Stimulated activated CD4-positive, alpha-beta T cell treated with anti-CD3 and anti-CD28 coated beads, Interleukin-15, amount 100 ng/mL, for 24 hours (primary cell): ENCODE measurements at regions not wholly inside any gene's neighbourhood (a gene's known extent, or its start where the extent isn't known, plus 50 kb on each side); places are given as distances from the start of the nearest gene placed in this dataset.

Experiments
- DNase-seq: peaks from one replicate; pipeline ENCODE4 v3.0.0-alpha.2; 2020

DNA sequence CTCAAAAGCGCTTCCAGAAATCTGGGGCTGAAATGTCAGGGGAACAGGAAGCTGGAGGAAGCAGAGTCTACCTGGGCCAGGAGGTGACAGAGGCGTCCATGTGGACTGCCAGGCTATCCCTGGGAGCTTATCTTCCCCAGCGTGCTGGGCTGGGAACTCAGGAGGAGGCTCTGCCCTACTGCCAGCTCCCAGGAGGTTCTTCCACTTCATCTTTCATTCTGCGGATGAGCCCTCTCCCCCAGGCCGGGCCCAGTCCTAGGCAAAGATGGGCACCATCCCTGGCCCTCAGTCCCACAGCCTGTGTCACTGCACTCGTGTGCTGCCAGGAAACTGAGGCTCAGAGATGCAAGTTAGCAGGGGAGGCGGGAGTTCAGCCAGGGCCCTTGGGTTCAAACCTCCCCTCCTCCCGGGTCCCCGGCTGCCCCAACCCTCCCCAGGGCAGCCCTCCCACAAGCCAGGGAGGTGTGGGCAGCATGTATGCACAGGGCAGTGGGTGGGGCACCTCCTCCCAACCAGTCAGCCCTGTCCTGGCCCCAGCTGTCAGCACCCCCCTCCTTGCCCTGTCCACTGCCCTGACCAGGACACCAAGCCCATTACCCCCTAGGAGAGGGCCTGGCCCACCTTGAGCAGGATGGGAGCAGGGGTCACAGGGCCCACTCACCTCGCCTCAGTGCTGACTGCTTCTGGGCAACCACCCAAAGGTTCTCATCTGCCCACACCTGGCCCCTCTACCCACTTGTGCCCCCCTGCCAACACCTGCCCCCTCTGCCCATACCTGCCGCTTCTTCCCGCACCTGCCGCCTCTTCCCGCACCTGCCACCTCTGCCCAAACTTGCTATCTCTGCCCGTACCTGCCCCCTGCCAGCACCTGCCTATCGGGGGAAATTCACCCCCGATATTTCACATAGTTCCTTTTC, 226.0 kb downstream of the NPHP4 start:
- DNase-seq, result no peak

DNA sequence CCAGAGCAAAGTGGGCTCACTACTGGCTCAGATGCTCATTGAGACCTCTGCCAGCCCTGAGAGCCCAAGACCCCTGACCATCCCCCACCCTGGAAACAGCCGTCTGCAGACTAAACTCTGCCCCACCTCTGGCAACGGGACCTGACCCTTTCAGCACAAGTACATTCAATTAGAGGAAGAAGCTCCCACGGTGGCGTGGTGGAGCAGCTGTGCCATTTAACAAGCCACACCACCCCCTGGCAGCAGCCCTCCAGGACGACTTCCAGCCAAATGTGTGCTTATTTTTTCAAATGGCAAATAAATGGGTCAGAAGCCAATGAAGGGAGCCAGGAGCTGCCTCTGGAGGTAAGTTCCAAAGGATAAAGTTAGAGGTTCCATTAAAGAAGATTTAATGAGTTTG, 226.7 kb downstream of the NPHP4 start:
- DNase-seq, result no peak

DNA sequence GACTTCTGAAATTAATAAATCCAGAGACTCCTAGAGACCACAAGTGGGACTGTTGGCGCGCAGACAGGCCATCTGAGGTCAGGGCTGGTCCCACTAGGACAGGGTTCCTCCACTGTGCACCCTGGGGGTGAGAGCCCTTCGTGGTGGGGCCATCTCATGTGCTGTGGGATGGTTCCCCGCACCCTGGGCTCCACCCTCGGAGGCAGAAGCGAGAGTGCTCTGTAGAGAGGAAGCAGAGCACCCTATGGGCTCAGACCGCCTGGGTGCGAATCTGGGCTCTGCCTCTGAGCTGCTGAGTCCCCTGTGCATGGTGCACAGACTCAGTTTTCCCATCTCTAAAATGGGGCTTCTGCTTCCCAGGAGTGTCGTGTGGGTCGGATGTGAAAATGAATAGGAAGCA, 227.3 kb downstream of the NPHP4 start:
- DNase-seq, result no peak

DNA sequence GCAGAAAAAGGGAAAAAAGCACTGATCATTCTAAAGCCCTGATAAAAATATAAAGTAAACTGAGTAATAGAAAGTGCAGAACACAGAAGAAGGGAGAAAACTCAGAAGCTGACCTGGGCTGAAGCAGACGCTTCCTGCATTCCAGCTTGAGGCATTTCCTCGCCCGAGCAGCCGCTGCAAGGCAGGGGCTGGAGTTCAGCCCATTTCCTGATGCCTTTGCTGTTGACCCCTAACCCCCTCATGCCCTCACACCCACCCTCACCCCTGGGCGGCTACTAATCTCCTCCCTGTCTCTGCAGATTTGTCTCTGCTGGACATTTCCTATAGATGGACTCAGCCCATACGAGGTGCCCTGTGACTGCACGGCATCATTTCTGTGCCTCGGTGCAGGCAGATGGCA, 227.8 kb downstream of the NPHP4 start:
- no peak for DNase-seq

DNA sequence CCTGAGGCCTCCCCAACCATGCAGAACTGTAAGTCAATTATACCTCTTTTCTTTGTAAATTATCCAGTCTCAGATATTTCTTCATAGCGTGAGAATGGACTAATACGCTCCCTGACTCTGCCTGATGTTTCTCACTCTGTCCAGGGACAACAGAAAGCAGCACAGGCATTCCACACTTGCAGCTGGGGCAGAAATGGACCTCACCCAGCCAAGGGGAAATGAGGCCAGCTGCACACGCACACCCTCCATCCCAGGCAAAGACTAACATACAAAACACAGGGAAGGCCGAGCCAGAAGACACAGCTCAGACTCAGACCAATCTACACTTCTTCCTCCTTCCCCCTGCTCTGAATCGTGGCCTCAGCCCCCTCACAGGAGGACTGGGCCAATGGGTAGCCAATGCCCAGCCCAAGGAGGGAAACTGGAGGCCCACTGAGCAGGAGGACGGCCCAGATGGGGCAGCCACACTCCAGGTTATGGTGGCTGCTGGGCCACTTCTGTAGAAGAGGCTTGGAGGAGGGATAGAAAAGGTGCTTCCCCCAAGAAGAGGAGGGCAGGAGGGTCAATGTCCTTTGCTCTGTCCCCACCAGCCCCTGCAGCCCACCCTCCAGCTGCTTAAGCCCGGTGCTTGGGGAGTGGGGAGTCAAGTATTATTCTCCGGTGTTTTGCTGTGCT, 228.4 kb downstream of the NPHP4 start:
- no peak for DNase-seq

DNA sequence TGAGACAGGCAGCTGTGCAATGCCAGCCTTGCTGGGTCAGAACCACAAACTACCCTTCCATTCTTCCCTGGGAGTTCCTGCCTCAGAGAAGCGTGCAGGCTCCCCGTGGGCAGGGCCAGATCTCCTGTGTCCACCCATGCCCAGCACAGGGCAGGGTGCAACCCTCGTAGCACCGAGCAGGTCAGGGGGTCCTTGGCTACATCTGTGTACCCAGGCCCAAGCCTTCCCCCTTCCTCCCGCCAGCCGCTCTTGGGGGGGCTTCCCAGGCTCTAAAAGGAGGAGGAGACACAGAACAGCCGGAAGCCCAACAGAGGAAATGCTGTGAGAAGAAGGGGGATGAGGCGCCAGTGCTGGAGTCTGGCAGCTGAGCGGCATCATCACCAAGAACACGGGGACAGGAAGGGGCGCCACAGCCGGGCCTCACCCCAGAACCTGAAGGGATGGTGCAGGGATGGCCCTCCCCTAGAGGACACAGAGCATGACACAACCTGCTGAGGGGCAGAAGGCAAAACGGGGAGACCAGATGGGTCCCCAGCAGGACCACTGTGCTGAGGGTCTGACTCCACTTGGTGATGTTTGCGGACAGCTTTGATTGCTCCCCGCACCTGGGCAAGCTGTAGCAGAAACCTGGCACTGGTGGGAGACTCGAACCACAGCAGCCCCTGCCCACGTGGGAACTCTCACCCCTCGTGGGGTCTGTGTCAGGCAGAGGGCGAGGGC, 233.2 kb downstream of the NPHP4 start:
- no peak for DNase-seq

DNA sequence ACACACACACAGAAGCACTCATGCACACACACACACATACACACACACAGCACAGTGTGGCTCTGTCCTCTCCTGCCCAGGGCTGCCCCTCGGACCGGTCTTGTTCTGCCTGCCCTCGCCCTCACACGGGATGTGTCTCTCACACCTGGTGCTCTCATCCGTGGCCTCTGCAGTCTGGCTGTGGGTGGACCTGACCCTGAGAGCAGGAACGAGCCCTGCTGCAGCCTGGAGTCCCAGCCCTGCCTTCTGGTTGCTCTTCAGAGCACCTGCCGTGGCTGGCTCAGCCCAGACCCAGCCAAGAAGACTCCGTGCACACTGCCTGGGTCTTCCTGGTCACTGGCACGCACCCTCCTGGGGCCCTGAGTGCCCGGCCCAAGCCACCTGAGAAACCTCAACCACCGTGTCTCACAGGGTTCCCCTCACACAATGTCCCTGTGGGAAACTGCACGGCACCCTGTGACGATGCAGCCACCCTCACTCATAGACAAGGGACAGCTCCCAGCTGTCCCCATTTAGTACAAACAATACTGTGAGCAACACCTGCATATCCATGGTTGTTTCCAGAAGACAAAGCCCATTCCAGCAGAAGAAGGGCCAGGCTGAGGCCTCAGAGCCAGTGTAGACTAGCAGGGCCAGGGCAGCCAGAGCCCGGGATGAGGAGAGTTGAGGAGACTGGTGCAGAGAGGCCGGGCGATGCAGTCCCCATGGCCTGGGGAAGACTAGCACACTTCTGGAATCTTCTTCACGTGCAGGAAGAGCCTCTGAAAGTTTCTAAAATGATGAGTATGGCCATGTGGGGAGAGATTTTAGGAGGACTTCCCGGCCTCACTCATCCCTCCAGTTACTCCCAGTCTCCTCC, 234.0 kb downstream of the NPHP4 start:
- no peak for DNase-seq

DNA sequence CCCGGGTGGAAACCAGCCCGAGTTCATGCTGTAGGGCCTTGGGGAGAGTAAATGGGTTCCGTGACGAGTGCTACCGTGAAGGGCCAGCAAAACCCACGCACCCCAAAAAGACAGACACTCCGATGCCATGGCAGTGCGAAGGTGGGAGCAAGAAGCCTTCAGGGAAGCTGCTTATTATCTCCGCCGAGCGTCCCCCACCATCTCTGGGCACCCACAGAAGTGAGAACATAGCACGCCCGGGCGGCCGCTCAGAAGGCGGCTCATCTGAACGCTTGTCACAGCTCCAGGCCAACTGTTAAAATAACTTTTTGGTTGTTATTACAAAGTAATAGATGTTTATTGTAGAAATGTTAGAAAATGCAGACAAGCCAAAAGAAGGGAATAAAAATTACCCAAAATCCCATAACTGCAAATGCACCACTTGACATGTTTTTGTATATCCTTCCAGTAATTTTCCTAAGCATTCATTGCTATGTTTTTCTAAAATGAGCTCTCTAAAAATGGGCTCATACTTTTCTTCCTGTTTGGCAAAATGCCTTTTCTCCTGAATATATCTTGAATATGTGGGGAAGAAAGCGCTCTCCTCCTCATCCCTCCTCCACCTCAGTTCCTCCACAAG, 234.9 kb downstream of the NPHP4 start:
- DNase-seq, result no peak

DNA sequence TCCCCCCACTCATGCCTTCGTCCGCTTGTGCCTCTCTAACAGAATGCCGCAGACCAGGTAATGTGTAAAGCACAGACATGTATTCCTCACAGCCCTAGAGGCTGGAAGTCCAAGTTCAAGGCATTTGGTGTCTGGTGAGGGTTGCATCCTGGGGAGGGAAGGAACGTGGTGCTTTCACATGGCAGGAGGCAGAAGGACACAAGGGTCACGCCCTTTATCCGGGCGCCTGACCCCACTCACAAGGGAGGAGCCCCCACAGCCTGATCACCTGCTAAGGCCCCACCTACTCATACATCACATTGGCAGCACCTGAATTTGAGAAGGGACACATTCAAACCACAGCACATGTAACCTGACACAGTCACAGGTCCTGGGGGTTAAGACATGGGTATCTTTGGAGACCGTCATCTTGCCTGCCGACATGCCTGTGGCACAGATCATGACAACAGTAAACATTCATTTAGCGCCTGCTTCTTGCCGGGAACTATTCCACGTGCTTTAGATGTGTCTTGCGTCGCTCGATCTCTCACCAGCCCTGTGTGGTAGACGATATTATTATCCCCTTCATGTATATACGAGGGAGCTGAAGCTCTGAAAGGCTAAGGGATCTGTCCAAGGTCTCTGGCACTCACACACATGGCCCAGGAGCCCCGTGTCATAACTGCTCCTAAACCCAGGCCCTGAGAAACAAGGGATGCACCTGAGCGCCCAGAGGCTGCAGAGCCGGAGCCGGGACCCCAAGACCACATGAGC, 235.6 kb downstream of the NPHP4 start:
- DNase-seq, result no peak

DNA sequence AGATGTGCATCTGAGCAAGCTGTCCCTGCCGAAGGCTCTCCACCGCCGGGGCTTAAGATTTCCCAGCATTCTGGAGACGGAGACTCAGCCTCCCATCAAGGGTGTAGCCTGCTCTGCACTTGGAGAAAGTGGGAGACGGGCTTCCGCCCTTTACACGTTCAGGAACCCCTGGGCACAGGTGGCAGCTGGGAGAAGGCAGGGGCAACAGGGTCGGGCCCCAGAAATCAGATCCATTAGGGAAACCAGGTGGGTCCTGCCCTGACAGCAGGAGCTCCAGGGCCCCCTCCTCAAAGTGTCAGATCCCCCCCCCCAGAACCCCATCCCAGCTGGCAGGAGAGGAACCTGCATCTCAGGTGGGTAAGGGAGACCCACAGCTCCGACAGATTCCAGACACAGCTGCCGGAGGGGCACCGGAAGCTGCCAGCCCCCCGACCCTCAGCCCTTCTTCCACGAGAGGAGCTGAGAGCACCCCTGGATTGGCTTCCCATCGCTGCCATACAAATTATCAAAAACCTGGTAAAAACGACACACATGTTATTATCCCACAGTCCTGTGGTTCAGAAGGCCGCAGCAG, 236.6 kb downstream of the NPHP4 start:
- no peak for DNase-seq

DNA sequence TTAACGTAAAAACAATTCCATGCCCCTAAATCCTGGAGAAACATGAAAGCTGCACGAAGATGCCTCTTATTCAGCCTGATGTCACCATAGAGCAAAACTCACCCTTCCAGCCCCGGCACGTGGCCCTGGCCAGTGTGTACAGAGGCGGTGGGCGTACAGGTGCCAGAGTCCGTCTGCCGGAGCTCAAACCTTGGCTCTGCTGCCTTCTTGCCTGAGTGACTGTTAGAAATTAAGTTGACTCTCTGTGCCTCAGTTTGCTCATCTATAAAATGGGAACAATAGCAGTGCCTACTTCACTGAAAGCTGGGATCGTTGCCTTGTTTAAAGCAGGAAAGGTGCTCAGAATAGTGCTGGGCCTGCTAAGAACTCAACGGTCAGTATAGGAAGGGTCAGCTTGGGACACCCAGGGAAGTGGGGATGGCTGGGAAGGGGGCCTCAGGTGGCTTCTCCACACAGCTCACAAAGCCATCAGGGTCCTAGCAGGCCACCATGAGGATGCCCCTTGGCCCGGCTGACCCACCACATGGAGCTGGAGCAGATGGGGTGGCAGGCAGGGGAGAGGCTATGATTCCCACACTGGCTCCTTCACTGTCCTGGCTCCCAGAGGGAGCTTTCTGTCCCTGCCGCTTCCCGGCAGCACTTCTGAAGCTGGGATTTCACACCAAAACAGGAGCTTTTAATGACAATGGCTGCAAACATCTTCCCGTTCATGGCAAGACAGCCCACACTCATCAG, 237.2 kb downstream of the NPHP4 start:
- DNase-seq, result no peak

DNA sequence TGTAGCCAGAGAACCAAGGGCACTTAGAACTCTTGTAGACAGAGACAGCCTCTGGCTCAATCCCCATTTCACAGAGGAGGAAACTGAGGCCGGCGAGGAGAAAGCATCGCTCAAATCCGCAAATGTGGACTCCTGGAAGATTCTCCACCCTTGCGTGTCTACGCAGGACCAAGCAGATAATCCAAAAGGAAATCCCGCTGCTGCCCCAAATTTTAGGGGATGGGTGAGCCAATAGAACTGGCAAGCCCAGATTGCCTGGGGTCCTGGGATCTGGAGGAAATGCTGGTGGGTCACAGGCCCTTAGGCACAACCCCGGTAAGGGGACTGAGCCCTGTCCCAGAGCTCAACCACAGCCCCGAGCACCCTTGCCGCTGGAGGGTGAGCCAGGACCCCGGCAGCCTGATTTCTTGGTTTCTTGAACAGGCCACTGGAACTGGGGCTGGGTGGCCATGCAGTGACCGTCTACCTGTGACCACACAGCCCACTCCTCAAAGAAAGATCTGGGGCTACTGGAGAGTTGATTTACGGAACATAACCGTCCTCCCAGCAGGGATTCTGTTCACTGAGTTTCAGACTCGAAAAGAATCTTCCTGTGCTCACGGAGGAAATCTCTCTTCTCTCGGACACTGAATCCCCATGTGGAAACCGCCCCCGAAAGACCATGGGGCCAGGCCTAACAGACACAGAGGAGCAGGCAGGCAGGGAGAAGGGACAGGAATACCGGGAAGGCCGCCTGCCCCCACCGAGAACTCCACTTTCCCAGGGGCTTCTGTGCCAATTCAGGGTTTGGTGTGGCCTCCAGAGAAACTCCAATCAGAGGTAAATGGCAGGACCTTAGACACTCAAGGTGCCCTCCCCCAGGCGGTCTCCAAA, 238.4 kb downstream of the NPHP4 start:
- no peak for DNase-seq

DNA sequence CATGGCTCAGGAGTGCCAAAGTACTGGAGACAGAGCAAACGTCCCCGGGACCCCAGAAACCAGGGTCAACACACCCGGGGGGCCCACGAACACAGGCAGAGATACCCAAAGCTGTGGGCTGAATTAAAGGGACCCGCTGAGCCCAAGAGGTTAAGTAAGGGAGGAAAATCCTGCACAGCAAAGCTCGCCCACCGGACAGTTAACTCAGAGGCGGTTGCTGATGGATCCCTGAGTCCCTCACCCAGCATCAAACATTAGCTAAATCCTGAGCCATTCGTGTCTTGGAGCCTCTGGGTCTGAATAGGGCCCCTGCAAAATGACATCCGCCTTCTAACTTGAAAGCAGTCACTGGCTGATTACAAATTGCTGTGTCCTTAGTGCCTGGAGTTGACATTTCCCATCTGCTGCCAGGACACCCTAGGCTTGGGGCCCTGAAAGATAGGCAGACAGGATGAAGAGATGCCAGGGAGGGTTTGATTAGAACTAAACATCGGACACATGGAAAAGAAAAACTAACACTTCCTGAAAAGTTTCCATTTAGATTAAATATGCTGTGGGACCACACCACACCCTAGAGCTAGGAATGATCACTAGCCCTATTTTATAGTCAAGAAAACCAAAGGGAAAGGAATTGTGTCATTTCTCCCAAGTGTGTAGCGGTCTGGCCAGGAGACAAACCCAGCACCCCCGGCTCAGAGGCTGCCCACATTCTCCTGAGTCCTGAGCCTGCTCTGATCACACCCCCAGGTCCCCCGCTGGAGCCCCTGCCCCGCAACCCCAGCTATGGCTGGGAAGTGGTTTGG, 239.3 kb downstream of the NPHP4 start:
- DNase-seq, result no peak

DNA sequence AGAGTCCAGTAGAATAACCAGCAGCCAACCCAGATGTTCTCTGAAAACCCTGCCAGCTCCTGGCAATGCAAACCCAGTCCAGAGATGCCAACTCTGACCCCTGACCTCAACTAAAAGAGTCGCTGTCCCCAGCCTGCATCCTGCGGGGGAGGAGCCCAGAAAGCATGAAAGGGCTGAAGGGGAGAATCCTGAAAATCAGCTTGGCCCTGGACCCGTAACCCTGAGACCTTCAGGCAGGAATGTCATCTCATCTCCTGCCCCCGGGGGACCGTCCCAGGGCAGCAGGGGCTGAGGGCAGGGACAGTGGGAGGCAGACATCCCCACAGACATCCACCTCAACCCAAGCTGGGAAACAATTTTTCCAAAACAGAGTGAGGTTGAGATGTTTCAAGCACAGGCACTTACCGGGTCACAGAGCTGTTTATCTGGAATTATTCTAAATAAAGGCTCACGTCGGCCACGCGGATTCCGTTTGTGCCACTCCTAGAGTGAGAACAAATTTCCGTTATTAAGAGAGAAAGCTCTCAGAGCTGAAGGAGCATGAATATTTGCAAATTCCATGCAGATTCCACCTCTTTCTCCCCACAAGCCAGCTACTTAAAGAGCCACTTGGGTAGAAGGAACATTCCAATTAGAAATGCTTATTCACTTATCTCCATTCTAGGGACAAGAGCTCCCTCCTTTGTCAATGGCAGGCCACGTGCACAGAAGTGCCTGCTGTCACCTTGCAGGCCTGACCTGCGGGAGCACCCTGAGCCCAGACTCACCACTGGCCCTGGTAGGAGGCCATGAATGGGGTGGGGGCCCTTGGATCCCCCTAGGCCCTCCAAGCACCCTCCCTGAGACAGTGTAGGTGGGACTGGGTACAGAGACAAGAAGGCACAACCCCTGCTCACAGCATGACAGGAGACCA, 240.1 kb downstream of the NPHP4 start:
- DNase-seq, result no peak

DNA sequence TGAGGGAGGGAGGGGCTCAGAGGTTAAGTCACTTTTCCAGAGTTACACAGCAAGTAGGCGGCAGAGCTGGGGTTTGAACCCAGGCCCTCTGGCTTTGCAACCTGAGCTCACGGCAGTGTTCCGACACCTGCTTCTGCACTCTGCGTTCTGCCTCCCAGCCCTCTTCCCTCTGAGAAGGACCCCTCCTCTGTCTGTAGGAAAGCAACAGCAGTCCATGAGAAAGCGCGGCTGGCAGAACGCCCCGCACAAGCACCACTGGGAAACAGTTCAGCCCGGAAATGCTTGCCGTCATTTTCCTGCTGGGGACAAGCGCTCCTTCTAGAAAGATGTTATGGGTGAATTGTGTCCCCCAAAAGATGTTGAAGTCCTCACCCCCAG, 241.1 kb downstream of the NPHP4 start:
- DNase-seq, result no peak

DNA sequence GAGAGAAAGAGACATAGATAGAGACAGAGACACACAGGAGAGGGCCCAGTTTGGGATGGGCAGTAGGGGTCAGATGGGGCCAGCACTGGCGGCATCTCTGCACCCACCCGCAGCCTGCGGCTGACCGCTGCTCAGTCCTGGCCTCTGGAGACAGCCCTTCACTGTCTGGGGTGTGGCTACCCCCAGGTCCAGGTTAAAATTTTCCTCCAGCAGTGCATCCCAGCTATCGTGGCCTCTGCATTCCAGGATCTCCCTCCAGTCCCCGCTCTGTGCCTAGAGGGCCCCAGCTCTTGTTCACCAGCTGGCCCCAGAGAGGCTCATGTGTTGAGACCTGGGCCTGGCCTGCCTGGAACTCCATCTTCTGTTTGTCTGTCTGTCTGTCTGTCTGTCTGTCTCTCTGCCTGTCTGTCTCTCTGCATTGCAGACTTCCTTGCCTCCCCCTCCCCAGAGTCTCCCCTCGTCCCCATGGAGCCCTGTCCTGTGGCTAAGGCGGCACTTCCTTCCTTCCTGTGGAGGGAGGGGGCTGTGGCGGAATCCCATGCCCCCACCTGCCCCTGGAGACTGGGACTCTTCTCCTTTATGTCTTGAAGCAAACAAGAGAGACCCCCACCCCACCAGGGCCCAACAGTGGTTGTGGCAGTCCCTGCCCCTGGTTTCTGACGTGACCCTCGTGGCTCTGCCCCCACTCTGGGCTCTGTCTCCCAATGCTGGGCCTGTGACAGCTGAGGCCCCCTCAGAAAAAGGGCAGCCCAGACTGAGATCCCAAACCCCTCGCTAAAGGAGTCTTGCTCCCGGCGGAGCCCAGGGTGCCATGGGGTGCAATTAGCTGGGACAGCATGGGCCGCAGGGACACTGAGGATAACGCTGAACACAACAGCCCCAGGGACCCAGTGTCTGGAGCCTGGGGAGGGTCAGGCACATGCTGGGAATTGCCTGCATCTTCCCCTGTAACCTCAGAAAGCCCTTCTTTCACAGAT, 241.8 kb downstream of the NPHP4 start:
- no peak for DNase-seq
